LNCaP clone FGC (cell line): ENCODE measurements at regions not wholly inside any gene's neighbourhood (a gene's known extent, or its start where the extent isn't known, plus 50 kb on each side); places are given as distances from the start of the nearest gene placed in this dataset.

Source experiments
- DNase-seq: peaks from one replicate; pipeline ENCODE4 v3.0.0-alpha.2; 2011; ENCODE audit warnings: low read depth
- H3K4me3 ChIP-seq: 2 replicates; pipeline ENCODE4 v1.5.1; 2011; ENCODE audit warnings: mild to moderate bottlenecking, low read depth, low read length, control low read depth
- TF ChIP-seq, protein P1 (sequence below): IDR thresholded peaks from 2 replicates; pipeline ENCODE4 v1.5.1; 2012; ENCODE audit warnings: mild to moderate bottlenecking; ENCODE audit not compliant: control insufficient read depth, insufficient read depth; ENCODE audit errors: extremely low read depth

DNA sequence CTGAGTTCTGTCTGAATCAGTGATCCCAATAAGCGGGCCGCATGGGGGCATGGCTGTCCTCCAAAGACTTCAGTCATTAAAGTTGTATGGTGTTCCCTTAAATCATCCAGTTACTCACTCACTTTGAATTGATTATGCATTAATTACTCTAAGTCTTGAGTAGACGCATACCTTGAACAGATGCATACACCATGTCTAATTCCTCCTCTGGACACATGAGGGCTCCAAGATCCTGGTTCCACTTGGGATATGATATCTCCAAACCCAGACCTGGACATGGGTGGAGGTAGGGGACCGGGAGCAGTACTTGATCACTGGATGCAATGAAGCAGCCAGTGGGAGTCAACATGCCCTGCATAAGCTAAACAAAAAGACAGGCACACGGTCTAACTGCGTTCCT, 204.5 kb downstream of the FNDC1 start:
- H3K4me3 ChIP-seq = no peak overlapping the region
- no peak for DNase-seq
- TF ChIP-seq, protein P1, sequence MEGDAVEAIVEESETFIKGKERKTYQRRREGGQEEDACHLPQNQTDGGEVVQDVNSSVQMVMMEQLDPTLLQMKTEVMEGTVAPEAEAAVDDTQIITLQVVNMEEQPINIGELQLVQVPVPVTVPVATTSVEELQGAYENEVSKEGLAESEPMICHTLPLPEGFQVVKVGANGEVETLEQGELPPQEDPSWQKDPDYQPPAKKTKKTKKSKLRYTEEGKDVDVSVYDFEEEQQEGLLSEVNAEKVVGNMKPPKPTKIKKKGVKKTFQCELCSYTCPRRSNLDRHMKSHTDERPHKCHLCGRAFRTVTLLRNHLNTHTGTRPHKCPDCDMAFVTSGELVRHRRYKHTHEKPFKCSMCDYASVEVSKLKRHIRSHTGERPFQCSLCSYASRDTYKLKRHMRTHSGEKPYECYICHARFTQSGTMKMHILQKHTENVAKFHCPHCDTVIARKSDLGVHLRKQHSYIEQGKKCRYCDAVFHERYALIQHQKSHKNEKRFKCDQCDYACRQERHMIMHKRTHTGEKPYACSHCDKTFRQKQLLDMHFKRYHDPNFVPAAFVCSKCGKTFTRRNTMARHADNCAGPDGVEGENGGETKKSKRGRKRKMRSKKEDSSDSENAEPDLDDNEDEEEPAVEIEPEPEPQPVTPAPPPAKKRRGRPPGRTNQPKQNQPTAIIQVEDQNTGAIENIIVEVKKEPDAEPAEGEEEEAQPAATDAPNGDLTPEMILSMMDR = peak; percentile 18; the same call in 1 of the 2 replicates

GRCh38 chr6:159372333-159372732, 203.1 kb downstream of the FNDC1 start:
- H3K4me3 ChIP-seq = no peak overlapping the region
- TF ChIP-seq, protein P1 = no peak
- DNase-seq = no peak

GRCh38 chr6:159360306-159360705, 191.1 kb downstream of the FNDC1 start:
- no peak overlapping the region for H3K4me3 ChIP-seq
- TF ChIP-seq, protein P1 = no peak
- DNase-seq = no peak

DNA sequence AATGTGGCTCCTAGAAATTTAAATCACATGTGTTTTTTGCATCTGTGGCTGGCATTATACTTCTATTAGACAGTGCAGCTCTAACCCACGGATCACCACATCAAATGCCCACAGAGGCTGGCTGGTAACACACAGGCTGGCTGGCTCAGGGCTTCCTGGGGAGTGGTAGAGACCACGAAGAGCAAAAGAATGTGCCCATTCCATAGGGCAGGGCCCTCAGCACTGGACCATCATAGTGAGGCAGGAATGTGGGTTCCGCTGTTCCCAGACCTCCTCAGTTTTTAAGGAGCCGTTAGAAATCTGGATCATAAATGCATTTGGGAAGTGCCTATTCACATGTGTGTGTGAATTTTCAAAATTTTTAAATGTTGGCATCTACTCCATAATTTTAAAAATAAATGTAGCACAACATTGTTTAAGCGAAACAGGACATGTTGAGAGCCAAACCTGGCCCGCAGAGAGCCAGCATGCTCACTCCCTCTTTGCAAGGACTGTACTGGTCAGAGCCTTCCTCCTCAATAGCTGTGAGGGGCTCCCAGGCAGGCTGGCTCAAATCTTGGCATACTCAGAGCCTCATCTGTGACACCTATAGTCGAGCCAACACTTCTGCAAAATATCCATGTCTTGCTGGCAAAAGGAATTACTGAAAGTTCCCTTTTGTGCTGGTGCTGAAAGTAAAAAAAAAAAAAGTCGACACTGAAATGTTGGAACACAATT, 190.5 kb downstream of the FNDC1 start:
- TF ChIP-seq, protein P1 = no peak
- DNase-seq = no peak
- H3K4me3 ChIP-seq = no peak overlapping the region

DNA sequence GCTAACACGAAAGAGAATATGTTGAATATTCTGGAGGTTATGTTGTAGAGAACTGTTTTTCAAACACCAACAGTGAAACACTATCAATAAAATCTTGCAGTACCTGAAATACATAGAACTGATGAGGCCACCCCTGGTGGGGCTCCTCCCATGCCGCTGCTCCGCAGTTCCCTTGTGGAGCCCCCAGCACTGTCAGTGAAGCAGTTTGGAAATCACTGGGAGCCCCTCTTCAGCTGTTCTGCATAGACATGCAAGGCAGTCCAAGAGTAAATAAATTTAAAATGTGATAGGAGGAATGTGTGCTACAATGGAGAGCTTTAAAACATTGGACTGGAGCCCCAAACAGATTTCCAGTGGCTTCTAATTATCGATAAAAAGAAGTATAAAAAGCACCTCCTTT, 189.4 kb downstream of the FNDC1 start:
- no peak overlapping the region for H3K4me3 ChIP-seq
- no peak for DNase-seq
- TF ChIP-seq, protein P1 = no peak

GRCh38 chr6:159357211-159357915, 188.2 kb downstream of the FNDC1 start:
- TF ChIP-seq, protein P1 = no peak
- no peak for DNase-seq

More at GRCh38 chr6:159357211-159357915, 188.2 kb downstream of the FNDC1 start:
- H3K4me3 ChIP-seq = no peak overlapping the region
